A673 (cell line): ENCODE measurements at regions not wholly inside any gene's neighbourhood (a gene's known extent, or its start where the extent isn't known, plus 50 kb on each side); places are given as distances from the start of the nearest gene placed in this dataset.

Source experiments
- CTCF ChIP-seq: fragments of 300-800, 200-600 bp; sonication (generic); conservative IDR thresholded peaks from 2 replicates; pipeline ENCODE4 v1.5.1; 2017; ENCODE audit warnings: low read depth, mild to moderate bottlenecking, antibody characterized with exemption, low read length, moderate library complexity, mixed read lengths
- EZH2 ChIP-seq: fragments of 200-600 bp; sonication (generic); IDR thresholded peaks from 2 replicates; pipeline ENCODE4 v1.6.1; 2017; ENCODE audit warnings: borderline replicate concordance, low read depth, mild to moderate bottlenecking, mixed read lengths, antibody characterized with exemption, low read length; ENCODE audit not compliant: poor library complexity, severe bottlenecking

- TF ChIP-seq CTCF (no peak), EZH2 (no peak)
These were observed 683.8 kb upstream of the SGCG start for GRCh38 chr13:22496803-22497508.
